NCI-H2196 treated with DMSO at 0.1 percent for 48 hours (cell line): ENCODE measurements at regions not wholly inside any gene's neighbourhood (a gene's known extent, or its start where the extent isn't known, plus 50 kb on each side); places are given as distances from the start of the nearest gene placed in this dataset.
"Not testable (repeated sequence)": the region's sequence is repeated elsewhere in the genome, so short reads cannot be mapped to it uniquely, and the experiment has no call there.

ENCODE experiments used
- DNase-seq: peaks from one replicate; lab custom pipeline; 2025; ENCODE audit not compliant: unreplicated experiment; lab: John Stamatoyannopoulos, UW

DNA sequence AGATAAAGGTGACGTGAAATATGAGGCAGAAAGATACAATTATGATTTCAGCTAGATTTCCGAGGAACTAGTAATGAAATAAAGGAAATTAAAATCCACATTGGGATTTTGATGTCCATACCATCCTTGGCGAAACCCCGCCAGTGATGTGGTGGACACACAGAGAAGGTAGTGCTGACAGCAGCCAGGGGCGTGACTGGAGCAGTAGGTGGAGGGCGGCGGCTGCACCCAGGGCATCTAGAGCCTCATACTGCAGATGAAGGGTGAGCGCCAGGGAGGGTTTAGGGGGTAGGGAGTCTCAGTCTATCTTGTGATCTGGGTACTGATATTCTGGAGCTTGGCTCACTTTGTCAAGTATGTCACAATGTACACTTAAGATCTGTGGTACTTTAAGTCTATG lies 855.5 kb upstream of the POM121L12 start:
- no peak for DNase-seq

DNA sequence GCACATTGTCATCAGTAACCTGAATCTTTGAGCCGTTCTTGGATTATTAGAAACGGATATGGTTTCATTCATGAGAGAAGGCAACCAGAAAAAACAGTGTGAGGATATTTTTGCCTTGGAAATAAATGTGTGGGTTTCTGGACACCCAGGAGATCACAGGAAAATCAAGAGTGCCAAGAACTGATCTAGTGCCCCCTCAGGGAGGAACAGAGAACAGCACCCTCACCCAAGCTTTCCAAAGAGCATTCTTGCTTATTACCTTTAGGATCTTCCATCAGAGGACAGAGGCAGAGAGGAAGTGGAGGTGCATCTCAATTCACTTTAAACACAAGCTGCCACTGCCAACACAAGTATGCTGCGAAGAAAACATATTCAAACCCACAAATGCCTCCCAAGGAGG lies 851.5 kb upstream of the COBL start:
- no peak for DNase-seq

DNA sequence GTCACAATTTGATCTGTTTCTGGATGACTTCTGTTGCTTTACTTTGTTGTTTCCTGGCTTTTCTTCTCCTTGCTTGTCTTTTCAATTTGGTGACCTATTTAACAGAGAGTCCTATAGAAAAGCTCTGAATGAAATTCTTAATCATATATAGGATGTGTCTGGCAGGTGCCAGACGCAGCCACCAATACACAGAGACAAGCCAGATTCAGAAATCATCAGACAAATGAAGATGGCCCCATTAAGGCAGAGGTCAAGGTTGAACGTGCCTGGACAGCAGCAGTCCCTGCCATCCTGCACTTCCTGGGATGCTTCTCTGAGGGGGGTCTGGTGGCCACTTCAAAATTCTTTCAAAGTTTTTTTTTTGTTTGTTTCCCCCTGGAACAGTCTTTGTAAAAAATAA lies 846.7 kb upstream of the COBL start:
- DNase-seq = no peak

DNA sequence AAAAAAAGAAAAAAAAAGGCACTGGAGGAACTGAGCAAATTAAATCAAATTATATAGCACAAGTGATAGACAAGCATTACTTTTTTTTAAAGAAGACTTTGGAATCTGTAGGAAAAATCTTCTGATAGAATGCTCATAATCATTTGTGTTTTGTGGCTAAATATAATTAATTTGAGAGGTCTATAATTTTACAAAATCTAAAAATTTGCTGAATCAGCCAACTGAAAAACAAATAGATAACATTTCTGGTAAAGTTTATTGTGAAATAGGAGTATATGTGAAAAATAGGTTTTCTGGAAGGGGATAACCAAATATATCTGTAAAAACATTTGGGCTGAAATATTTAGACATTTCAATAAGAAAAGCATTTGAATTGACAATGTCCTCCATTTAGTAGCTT lies 844.9 kb upstream of the COBL start:
- DNase-seq = no peak

DNA sequence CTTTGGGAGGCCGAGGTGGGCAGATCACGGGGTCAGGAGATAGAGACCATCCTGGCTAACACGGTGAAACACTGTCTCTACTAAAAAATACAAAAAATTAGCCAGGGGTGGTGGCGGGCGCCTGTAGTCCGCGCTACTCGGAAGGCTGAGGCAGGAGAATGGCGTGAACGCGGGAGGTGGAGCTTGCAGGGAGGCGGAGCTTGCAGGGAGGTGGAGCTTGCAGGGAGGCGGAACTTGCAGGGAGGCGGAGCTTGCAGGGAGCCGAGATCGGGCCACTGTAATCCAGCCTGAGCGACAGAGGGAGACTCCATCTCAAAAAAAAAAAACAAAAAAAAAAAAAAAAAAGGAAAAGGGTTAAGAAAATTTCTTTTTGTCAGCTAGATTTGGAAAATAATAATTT lies 842.8 kb upstream of the COBL start:
- DNase-seq = not testable (repeated sequence)

DNA sequence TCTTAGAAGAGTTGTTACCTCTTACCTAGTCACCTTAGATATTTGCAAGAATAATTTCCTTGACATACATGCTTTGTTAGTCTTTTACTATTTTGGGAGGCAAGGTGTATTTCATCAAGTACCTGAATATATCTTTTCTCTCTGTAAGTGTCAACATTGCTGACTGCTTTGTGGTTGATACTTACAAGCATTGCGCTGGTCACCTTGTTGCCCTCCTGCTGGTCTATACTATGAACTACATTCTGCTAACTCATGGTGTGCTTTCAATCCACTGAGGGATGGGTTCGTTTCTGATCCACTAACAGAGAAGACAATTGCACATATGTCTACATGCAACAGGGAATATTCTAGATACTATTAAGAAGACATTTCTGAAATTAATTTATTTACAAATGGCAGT lies 837.8 kb upstream of the COBL start:
- no peak for DNase-seq

DNA sequence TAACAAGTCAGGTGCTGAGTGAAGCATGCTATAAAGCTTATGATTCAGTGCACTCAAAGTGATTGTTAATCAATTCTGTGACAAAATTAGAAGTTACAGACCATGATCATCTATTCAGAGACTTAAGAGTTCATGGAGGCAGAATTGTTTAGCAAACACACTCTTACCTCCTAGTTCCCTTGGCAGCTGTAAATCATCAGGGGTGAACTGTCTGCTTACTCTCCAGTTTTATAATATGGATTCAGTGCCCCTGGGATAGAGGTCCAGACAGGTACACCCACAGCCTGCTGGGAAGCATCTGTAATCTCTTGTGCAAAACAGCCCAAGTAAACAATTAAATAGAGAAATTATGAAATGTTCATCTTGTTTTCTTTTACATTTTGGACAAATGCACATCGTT lies 835.0 kb upstream of the COBL start:
- DNase-seq = no peak

DNA sequence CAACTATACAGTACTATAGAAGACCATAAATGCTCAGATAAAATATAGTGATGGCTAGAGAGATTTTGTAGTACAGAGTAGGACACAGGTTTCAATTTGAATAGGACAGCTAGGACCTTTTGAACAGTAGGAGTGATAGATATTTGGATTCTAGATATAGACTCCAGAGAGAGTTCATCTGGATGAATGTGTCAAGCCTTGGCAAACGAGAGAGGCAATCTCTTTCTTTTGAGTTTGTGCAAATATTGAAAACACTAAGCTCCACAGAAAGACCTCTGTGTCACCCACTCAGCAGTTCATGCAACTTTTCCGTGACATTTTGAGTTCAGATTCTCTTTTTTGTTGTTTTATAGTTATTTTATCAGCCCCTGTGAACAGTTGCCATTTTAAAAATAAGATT lies 834.3 kb upstream of the COBL start:
- no peak for DNase-seq

DNA sequence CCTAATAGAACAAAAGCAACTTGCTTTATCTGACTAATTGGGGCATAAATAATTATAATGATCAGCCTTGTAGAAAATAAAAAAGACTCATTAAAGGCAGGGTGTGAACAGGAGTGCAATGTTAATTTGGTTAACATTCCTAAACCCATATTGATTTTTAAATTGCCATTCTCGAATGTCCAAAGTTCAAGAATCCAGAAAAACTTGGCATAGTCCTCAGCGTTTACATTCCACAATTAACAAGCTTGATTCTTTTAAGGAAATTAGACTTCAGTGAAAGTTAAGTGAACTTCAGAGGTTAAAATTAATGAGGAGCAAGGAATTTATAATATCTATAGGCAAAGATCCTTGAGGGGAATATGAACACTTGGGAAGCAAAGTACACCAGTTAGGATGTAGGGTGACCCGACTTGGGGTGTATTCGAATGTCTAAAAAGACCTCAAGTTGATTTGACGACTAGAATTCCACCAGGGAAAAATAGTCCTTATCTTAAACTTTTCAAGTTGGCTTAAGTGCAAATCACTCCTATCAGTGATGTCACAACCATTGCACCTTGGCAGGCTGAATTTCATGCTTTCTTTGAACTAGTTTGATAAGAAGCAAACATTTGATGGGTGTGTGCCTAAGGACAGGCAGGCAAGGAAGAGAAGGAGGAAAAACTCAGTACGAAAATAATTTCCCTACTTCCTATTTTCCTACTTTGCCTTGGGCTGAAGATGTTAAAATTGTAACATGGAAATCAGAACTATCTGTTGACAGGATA lies 830.4 kb upstream of the COBL start:
- no peak for DNase-seq

DNA sequence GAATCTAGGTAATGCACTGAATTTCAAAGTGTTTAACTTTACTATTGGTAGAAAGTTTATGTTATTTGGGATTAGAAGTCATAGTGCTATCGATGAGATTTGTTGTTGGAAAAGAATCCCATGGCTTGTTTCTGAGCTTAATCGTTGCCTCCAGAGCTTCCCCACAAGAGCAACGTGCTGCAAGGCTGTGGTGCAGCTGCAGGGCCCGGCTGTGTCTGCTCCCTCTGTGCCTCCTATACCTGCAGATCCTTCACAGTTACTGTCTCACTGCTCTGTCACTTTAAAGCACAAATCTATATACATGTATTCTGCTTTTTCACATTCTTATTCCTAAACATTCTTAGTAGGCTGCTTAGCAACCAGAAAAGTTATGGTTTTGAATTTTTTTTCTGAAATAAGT lies 826.6 kb upstream of the COBL start:
- DNase-seq = no peak

DNA sequence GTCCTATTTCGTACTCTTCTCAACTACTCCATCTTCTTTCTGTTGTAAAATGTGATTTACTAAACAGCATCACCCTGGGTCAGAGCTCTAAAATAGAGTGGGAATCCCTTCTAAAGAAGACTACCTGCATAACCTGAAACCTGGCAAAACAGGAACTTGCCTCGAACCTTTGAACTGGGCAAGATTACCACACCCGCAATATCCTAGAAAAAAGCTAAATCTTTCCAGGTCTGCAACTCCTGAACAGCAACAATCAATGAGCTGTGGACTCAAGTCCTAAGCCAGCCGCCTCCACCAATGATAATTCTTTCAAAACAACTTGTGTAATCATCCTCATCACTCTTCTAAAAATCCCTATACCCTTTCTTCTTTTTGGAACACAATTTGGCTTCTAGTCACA lies 824.2 kb upstream of the COBL start:
- no peak for DNase-seq

DNA sequence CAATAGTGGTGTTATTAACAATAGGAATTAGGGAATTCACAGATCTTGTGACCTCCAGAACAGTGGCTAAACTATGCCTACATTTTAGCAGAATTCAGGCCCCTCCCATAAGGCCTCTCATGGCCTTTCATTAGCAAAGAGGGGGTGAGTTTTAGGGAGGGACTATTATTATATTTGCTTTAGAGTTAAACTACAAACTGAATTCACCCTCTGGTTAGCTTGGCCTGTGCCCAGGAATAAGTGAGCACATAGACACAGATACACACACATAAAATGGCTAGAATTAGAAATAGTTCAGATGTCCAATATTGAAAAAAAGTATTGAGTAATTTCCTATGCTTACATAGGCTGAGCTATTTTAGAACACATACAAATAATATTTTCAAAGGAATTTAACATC lies 818.8 kb upstream of the COBL start:
- DNase-seq = no peak

DNA sequence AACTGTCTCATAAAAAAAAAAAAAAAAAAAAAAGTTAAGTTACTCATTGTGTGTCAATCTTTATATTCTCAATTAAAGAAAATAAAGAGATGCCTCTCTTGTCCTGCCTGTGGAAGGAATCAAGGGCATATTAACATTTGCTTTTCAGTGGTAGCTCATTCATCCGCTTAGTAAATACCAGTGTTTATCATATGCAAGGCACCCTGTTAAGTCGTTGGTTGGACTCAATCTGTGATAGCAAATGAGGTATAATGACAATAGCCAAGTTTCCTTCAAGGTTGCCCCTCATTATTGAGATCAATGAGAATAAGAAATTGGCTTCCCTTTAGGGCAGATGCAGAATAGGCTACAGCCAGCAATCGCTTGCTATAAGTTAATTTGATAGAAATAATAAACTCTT lies 812.7 kb upstream of the COBL start:
- no peak for DNase-seq

DNA sequence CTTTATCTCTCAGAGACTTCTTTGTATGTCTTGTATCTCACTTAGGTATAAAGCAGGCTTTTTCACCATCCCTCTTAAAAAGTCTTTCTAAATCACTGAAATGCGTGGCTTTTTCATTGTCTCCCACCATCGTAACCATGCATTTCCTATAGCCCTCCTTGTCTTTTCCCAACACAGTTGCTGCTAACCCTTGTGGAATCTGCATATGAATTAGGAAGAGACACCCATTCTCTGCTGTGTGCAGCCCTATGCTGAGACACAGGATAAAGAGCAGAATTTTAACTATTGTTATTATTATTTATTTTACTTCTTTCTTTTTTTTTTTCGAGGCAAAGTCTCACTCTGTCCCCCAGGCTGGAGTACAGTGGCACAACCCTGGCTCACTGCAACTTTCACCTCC lies 804.3 kb upstream of the COBL start:
- no peak for DNase-seq

DNA sequence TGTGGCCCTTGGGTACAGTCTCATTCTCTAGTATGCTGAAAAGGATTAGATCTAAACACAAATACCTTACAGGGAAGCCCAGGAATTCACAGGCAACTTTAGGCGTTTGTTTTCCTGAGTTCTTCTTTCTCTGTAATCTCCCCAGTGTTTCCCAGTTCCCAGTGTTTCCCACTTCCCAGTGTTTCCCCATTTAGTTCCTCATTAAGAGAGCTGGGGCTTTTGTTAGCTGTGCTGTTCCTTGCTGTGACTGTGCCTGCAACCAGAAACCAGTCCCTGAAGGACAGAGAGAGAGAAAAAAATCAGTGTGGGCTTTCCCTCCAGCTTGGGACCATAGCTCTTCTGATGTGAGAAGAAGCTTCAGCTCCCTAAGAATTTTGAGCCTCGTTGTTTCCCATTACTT lies 802.9 kb upstream of the COBL start:
- no peak for DNase-seq

DNA sequence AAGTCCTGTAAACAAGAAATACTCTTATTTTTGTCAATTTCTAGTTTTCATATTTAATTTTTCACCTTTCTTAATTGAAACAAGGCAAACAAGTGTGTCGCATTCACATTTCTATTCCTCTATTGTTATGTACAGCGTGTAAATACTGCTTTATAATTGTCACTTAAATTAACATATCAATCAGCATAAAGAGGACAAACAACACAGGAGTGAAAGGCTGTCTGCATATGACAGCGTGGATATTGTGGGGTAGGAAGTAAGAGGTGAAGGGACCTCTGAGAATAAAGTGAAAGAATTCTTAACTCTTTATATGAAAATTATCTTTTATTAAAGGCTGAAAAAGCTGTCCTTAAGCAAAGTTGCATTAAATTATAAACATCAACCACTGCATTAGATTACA lies 797.9 kb upstream of the COBL start:
- DNase-seq = no peak

DNA sequence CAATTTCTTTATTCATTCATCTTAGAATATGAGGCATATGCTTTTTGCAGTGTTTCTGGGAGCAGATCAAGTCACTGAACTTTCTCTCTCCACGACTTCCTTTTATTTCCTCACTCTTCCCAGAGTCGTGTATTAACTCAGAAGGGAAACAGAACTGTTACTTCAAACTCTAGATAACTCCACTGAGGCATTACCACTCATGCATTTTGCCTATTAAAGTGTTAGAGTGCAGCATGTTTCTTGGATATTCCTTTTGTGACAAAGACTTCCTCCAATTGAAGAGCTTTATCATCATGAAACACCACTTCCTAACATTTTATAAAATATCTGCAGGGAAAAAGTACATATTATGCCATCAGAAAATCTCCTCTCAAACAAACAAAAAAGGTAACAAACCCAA lies 797.4 kb upstream of the COBL start:
- no peak for DNase-seq

DNA sequence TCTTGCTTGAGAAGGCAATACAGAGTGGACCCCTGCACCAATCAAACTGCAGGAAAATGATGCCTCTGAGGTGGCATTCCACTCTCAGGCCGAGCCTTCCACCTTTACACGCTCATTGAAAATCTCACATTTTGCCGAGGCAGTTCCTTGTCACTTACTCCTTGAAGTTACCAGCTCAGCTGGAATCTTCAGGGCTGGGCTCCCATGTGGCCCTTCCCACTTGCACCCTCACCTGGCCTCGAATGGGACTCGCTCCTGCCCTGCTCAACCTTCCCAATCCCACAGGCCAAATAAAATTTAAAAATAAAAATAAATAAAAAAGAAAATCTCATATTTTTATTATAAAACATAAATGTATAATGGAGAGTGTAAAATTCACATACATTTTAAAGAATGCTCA lies 790.7 kb upstream of the COBL start:
- no peak for DNase-seq

DNA sequence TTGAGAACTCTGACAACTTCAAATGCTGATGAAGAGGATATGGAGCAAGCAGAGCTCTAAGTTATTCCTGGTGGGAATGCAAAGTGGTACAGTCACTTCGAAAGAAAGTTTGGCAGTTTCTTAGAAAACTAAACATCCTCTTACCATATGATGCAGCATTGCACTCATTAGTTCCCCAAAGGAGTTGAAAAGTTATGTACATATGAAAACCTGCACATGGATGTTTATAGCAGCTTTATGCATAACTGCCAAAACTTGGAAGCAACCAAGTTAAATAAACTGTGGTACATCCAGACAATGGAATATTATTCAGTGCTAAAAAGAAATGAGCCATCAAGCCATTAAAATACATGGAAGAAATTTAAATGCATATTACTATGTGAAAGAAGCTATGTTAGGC lies 779.3 kb upstream of the COBL start:
- DNase-seq = no peak

DNA sequence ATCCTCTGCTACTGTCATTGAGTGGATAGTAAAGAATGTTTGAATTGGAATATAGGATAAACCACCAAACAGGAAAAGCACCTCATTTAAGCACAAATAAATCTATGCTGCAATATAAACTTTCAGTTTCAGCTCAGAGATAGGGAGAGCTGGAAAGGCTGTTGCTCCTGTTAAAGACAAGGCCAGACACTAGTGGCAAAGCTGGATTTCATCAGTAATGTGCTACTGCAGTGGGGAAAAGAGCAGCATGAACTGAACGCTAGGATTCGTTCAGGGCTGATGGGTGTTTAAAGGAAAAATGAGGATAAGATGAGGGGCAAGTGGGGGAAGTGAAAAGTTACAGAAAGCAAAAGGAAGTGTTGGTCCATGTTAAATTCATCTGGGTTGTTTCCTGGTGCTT lies 775.4 kb upstream of the COBL start:
- DNase-seq = no peak

DNA sequence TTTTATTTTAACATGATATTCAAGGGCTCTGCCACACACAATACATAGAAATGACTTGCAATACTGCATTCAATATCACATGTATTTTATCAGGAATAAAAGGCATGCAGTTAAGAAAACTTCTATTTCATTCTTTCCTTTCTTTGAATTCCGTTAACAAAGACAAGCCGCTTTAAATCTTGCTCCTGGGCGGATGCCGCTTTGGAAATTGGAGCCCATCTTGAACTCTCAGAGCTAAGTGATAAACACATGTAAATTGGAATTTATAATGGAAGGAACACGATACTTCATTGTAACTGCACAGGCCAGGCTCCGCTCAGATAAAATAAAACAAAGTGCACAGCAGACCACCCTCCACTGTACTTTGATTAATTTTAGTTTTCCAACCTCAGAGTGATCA lies 774.5 kb upstream of the COBL start:
- DNase-seq = no peak

DNA sequence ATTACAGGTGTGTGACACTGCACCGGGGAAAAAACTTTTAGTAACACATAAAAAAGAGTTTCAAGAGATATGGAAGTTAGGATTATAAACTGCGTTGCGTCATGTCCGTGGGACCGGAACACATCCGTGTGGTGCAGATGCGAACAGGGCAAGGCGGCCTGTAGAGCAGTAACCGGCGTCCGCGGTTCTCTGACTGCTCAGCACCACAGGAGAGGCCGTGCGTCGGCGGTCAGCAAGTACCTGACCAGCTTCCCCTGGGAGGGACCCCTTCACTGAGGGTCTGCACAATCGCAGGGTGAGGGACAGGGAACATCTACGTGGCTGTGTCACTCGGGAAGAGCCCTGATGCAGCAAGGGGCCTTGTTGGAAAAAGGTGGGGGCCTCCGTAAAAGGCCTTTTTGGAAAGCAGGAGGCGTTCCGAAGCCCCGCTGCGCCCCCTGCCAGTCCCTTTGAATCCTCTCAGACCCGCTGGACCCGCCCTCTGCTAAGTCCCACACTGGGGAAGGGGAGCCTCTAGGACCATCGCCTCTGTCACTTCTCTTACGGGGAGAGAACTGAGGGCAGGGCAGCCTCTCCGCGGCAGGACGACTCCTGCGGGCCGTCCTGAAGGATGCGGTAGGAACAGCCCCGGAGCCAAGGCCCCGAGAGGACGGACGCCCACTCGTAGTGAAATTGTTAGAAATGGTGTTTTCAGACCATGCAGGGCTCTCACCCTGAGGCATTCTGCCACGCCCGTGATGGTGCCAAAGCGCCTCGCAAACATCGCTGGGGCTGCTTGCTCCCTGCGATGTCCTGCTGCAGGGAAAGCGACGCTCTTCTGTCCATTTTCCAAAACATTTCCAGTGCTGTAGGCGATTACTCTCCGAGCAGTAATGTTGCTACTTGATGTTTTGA lies 771.6 kb upstream of the COBL start:
- no peak for DNase-seq

DNA sequence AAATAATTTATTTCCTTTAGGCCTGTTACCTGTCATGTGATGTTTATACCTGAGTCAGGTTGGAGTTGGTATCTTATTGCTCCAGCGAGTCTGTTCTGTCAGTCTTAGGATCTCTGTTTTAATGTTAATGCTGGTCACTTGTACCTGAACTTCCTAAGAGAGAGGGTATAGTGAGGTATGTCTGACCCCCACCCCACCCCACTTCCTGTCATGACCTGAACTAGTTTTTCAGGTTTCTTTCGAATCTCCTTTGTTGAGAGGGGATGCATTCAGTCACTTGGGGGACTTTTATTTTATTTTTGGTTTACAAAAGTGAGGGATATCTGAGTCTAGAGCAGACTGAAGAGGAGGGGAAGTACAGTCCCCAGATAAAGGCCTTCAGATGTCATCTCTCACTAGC lies 769.0 kb upstream of the COBL start:
- no peak for DNase-seq
